Stimulated activated CD4-positive, alpha-beta T cell treated with anti-CD3 and anti-CD28 coated beads, Interleukin-12 subunit alpha, Interleukin-12 subunit beta, amount 100 ng/mL, for 48 hours (primary cell): ENCODE measurements at regions not wholly inside any gene's neighbourhood (a gene's known extent, or its start where the extent isn't known, plus 50 kb on each side); places are given as distances from the start of the nearest gene placed in this dataset.
"Not testable (repeated sequence)": the region's sequence is repeated elsewhere in the genome, so short reads cannot be mapped to it uniquely, and the experiment has no call there.

Experiments used
- DNase-seq, 3 donors: peaks; one replicate each; pipeline ENCODE4 v3.0.0-alpha.2; 2020; ENCODE audit warnings: low read depth in 2 of 3, low spot score in 1 of 3

DNA sequence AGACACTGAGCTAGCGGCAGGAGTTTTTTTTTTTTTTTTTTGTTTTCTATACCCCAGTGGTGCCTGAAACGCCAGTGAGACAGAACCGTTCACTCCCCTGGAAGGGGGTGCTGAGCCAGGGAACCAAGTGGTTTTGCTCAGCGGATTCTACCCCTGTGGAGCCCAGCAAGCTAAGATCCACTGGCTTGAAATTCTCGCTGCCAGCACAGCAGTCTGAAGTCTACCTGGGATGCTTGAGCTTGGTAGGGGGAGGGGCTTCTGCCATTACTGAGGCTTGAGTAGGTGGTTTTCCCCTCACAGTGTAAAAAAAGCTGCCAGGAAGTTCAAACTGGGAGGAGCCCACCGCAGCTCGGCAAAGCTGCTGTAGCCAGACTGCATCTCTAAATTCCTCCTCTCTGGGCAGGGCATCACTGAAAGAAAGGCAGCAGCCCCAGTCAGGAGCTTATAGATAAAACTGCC lies 173.0 kb downstream of the DMAC1 start:
- DNase-seq, result peak in 2 of 3 donors; percentile 1 to 3

DNA sequence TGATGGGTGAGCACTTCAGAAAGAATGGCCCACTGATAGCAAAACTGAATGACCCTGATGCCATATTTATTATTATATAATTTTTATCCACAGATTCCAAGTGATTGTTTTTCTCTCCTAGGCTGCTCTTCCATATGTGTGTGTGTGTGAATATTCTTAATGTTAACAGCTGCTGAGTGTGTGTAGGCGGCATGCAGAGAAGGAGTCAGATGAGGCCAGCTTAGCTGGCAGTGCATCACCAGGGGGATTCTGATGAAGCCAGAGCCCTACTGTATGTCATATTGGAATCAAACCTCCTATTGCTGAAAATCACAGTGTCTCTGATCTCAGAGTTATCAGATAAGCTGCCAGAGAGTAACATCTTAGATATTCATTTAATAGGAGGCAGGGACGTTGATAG lies 177.1 kb downstream of the DMAC1 start:
- no peak for DNase-seq

DNA sequence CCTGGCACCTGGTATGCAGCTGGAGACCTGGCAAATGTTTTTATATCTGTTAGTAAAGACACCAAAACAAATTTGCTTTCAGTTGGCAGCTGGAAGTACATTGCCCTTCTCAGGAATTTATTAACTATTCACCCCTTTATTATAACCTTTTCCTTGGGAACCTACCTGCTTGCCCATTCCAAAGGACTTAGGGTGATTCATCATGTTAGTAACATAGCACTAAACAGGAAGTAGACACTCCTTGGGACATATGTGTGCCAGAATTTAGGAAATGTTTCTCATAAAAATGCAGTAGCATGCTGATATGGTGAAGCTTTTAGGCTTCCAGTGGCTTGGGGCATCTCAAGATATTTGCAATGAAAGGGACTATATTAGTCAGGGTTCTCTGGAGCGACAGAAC lies 184.2 kb downstream of the DMAC1 start:
- DNase-seq, result no peak

DNA sequence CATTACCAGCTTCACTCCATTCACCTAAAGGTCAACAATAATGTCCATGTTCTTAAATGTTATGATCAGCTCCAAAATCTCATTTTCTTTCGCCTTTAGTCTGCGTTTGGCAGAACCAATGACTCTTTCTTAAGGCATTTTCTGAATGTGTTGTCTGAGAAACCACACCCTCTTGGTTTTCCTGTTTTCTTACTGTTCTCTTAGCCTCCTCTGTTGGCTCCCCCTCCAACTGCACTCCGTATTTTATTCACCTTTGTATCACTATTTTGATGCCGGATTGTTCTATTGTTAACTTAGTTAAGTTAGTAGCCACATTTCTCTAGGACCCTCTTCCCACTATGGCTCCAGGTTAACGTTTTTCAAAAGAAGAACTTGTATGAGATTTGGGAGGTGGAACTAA lies 185.6 kb downstream of the DMAC1 start:
- no peak for DNase-seq

DNA sequence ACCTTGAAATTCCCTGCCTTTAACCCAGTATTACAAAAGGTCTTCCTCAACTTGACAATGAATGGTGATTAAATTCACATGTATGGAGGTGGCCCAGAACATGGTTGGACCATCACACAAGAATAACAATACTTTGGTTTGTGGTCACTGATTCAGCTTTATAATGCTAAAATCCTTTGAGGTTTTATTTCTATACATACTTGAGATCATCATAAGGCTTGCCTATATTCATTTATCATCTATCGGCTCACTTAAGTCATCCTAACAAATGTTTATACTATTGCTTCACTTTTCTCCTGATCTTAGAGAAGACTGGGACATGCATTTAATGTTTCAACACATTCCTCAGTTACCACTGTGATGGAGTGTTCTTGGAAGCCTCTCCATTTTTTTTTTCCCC lies 191.3 kb downstream of the DMAC1 start:
- DNase-seq, result no peak

DNA sequence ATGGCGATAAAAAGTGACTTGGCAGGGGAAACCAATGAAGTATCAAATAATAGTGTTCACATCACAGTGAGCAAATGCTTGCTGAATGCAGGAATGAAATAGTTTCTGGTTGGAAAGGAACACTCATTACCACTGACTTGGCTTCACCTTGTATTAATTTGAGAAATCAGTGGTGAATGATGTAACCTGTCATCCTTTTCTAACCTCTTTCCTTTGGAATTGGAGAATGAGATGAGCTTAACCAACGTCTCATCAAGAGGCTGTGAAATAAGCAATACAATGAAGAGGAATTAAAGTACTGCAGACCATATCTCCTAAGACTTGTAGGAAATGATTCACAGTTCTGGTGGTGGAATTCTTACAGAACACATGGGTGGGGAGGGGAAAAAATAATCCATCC lies 192.2 kb downstream of the DMAC1 start:
- DNase-seq, result no peak

DNA sequence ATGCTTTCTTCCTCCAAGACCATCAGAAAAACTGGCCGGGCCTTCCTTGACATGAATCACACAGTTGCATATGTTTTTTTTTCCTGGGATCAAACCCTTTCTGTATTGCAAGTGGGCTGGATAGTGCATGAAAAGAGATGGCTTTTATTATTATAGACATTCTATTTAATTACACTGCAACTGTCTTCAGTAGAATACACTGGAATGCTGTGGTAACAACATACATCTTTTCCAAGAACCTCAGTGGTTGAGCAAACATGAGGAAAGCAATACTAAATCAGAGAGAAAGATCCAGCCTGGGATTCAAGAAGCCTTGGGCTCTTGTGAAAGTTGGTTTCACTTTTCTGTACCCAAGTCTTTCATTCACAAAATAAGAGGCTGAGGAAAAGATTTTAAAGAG lies 193.0 kb downstream of the DMAC1 start:
- no peak for DNase-seq

DNA sequence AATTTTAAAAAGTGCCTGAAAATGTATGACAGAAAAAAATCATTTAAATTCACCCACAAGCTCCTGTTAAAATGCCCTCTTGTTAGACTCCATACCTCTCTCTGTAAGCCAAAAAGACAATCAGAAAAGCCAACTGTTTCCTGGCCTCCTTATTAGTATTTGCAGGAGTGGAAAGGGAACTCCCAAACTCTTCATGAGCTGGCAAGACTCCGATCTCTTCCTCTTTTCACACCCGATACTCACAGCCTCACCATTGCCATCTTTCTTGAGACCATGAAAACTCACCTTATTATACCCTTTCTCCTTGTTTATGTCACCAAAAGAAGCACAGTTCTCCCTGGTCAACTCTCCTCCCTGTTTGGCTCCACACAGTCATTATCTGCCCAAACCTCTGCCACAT lies 197.8 kb downstream of the DMAC1 start:
- no peak for DNase-seq

DNA sequence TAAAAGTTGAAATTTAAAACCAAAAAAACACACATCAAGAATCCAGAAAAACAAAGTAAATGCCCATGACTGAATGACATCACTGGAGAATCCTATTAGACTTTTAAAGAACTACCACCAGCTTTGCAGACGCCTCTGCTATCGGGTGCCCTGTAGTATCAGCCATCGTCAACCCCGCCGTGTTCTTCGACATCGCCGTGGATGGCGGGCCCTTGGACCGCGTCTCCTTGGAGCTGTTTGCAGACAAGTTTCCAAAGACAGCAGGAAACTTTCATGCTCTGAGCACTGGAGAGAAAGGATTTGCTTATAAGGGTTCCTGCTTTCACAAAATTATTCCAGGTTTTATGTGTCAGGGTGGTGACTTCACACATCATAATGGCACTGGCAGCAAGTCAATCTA lies 201.9 kb downstream of the DMAC1 start:
- no peak for DNase-seq

DNA sequence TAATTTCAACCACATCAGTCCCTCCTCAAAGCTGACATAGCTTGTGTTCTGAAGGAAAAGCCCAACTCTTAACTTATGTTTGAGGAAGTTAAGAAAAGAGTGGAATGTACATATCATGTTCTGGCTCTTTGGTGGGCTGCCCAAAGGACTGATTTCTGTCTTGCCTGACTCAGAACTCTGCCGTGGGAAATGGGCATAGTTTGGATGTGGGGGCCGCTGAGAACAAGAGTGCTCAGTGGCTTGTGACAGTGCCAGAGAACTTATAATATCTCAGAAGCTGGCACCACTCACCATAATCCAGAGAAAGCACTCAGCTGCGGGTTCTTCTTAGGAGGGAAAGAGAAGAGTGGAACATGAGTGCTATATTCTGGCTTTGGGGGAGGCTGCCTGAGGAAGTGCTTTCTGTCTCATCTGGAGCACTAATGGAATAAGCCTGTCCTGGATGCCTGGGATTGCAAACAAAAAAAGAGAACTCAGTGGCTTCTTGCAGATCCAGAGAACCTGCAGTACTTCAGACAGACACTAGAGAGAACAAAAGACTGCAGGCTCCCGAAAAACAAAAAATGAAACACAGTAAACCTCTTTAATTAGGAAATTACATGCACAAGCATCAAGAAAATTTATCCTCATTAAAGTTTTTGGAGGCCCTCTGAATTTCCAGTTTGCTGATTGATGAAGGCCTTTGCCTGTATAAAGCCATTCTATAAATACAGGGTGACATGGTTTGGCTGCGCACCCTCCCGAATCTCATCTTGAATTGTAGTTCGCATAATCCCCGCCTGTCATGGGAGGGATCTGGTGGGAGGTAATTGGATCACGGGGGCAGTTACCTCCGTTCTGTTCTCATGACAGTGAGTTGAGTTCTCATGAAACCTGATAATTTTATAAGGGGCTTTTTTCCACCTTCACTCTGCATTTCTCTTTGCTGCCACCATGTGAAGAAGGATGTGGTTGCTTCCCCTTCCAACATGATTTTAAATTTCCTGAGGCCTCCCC lies 207.0 kb downstream of the DMAC1 start:
- DNase-seq, result no peak

DNA sequence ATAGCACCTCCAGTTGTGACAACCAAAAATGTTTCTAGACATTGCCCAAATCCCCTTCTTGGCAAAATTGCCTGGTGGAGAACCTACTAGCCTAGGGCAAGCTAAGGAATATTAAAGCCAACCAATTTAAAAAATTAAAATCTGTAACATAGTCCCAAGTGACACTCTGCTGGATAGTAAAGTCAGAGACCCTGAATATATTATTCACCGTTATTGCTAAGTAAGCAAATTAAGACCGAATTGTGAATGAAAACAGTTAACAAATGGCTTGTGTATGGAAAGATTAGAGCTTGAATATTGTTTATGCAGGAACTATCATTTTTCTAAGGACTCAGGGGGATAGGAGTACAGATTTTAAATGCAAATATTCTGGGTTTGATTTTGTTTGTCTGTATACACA lies 208.1 kb downstream of the DMAC1 start:
- no peak for DNase-seq

DNA sequence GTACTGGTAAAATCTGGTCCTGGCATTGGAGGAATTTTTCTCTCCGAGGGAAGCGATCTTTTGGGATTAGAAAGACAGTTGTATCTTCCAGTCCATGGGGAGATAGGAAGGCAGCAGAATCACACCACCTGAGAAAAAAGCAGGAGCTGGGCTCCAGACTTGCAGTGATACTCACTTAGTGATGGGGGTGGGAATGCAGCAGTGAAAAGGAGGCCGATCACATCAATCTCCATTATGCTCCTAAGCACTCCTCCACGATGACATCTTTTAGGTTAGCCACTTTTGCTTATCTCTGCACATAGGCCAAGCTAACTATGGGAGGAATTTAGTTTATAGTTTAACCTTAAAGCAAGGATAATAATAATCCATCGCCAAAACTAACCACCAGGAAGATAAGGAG lies 219.0 kb downstream of the DMAC1 start:
- DNase-seq, result no peak

DNA sequence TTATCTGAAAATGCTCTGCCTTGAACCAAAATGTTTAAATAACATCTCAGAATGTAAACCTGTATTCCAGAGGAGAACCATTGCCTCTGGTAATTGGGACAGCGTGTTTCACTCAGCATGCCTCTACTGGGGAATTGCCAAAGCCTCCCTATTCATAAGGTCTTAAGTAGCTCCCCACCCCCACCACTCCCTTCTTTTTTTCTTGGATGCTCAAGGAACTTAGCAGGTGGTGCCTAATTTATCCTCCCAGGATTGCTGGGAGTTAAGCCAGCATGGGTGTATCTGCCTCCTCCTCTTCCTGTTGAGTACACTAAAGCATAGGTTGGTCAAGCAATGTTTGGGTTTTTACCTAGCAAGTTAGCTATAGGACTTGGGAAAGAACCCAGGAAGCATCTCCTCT lies 220.2 kb downstream of the DMAC1 start:
- no peak for DNase-seq

DNA sequence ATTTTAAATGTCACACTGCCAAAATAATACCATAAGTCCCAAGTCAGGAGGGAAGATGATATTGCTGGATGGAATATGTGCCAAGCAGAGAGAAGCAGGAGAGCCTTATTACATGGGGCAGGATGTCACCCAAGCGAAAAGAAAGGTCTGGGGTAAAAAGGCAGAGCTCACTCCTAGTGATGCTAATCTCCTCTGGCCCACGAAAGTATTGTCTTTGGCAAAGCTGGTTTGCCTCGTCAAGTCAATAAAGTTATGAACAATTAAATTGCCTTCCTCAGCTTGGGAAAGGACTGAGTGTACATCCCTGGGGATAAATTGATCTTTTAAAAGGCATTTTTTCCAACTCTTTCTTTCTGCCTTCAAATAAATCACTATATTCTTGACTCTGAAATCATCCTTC lies 220.6 kb downstream of the DMAC1 start:
- DNase-seq, result no peak

DNA sequence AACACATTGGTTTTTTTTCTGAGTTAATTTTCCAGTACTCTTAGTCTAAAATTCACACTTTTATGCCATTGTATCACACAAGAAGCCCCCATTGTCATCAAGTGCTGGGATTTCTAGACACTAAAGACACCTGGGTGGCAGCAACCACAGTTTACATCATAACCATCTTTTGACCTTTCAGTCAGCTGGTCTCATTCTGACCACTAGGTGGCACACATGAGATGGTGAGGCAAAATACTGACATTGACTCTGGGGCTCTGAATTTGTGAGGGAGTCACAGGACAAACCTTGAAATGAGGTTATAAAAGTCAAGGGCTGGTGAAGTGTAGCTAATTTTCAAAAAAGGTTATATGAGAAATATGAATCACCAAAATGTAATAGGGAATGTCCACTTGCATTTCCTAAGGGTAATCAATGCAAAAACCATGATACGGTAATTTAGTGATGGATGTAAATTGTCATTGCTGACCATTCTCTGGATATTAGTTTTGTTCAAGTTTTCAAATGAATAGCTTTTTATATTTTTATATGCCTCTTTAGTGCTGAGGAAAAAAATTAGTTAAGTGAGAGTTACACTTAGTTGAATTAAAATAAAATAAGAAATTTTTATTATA lies 229.4 kb downstream of the DMAC1 start:
- DNase-seq, result peak; percentile 25 to 78 (median 35)

DNA sequence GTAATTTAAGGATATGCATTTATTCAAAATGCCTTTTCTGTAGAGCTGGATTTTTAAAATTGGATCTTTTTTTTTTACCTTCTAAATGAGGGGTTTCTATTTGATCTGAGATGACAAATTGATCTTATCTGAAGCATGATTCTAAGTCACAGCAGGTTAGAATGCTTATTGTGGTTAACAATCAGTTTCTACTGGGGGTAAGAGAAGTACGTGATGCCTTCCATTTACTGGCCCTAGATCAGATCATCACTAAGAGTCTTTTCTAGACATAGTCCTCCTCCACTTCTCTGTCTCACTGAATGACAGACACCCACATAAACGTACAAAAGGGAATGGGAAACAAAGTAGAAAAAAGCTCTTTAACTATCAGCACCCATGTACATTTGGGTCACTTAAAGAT lies 231.9 kb downstream of the DMAC1 start:
- DNase-seq, result no peak

DNA sequence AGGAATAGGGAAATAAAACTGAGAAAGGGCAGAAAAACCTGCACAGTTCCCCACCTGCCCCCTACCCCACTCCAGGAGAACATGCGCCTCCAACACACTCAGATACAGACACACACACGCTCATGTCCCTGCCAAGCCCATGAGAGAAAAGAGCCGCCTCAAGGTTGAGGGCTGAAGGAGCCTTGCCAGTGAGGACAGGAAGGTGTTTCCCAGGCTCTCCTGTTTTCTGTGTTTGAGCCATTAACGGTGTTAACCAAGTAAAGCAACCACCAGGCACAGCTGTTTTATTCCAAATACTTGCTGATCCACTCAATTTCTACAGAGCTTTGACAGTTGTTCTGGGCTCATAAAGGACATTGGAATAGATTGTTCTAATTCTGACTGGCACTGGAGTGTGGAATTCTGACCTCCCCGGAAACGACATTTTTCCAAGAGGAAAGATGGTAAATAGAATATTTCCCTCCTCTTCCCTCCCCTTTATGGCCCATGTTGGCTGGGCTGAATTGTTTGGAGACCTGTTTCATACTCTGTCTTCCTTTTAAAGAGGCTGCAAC lies 238.0 kb downstream of the DMAC1 start:
- DNase-seq, result no peak

DNA sequence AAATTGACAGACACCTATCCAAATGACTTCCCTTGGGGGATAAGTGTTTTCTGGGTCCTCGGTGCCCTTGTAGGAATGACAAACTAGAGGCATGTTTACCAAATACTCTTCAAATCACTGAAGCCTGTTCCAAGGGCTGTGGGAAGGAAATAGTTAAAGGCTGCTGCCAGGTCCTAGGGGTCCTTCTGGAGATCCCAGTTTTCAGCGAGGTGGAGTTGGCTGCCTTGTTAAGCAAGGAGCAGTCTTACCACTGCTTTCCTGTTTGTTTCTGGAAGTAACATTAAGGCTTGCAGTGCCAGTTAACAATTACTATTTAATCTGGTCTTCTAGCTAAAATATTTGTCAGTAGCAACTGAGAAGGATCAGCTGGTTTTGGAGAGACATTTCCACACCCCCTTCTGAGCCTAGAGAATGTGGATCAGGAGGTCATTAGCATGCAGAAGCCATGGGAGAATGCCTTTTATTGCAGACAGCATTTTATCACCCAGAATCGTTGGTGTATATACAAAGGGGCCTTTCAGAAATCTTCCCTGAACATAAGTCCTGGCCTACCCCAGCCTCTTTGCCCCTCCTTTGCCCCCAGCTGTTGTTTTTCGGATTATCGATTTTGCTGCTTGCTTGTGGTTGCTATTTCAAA lies 238.8 kb downstream of the DMAC1 start:
- DNase-seq, result no peak

DNA sequence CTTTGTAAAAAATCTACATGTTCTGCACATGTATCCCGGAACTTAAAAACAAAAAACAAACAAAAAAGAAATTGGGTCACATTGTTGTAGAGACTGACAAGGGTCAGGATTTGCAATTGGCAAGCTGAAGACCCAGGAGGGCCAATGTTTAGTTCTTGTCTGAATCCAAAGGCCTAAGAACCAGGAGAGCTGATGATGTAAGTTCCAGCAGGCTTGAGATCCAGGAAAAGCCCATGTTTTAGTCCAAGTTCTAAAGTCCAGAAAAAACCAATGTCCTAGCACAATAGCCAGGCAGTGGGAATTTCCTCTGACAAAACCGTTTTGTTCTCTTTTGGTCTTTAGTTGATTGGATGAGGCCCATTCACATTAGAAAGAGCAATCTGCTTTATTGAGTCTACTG lies 244.9 kb downstream of the DMAC1 start:
- DNase-seq, result no peak

DNA sequence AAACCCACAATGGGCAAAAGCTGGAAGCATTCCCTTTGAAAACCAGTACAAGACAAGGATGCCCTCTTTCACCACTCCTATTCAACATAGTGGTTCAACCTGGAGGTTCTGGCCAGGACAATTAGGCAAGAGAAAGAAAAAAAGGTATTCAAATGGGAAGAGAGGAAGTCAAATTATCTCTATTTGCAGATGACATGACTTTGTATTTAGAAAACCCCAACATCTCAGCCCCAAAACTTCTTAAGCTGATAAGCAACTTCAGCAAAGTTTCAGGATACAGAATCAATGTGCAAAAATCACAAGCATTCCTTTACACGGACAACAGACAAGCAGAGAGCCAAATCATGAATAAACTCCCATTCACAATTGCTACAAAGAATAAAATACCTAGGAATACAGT lies 246.9 kb downstream of the DMAC1 start:
- DNase-seq, result not testable (repeated sequence)

DNA sequence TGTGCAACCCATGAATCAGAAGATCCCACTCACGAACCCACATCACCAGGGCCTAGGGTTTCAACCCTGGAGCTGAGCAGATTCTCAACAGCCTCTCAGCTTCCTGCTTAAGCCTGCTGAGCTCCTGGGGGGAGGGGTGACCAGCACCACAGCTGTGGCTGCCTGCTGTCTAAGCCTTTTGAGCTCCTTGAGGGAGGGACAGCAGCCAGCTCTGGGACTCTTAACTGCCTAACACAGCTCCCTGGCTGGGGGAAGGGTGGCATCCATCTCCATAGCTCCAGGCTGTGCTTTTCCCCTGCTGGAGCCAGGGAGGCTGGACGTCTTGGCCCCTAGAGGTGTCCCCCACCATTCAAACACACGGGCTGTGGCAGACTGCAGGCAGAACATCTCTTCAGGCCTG lies 250.3 kb downstream of the DMAC1 start:
- no peak for DNase-seq

DNA sequence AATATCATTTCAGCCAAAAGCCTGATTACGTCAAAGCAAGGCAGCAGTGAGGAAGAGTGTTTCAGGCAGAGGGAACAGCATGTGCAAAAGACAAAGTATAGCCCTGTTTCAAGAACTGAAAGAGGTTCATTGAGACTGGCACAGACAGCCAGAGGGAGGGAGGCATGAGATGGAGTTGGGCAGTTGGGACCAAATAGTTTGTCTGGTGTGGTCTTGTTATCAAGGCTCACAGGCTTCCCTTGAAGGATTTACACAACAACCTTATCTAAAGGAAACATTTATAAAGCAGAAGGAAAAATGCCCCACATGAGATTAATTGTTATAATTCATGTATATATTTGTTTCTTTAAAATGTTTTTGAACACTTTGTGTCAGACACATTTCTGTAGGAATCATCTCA lies 253.3 kb downstream of the DMAC1 start:
- no peak for DNase-seq
